AG09319 (cell line): ENCODE measurements at regions not wholly inside any gene's neighbourhood (a gene's known extent, or its start where the extent isn't known, plus 50 kb on each side); places are given as distances from the start of the nearest gene placed in this dataset.

Experiments
- DNase-seq: peaks from one replicate; pipeline ENCODE4 v3.0.0-alpha.2; 2010; ENCODE audit warnings: low read depth; ENCODE audit errors: extremely low read depth
- TF ChIP-seq, protein P1 (sequence below): IDR thresholded peaks from 2 replicates; pipeline ENCODE4 v1.5.1; 2011; ENCODE audit warnings: low read depth, mild to moderate bottlenecking, inconsistent platforms, low read length, moderate library complexity

GRCh38 chr17:72308744-72309385, 188.0 kb downstream of the SOX9 start:
- no peak for DNase-seq
- TF ChIP-seq, protein P1, sequence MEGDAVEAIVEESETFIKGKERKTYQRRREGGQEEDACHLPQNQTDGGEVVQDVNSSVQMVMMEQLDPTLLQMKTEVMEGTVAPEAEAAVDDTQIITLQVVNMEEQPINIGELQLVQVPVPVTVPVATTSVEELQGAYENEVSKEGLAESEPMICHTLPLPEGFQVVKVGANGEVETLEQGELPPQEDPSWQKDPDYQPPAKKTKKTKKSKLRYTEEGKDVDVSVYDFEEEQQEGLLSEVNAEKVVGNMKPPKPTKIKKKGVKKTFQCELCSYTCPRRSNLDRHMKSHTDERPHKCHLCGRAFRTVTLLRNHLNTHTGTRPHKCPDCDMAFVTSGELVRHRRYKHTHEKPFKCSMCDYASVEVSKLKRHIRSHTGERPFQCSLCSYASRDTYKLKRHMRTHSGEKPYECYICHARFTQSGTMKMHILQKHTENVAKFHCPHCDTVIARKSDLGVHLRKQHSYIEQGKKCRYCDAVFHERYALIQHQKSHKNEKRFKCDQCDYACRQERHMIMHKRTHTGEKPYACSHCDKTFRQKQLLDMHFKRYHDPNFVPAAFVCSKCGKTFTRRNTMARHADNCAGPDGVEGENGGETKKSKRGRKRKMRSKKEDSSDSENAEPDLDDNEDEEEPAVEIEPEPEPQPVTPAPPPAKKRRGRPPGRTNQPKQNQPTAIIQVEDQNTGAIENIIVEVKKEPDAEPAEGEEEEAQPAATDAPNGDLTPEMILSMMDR: no peak

GRCh38 chr17:72311004-72311403, 190.2 kb downstream of the SOX9 start:
- TF ChIP-seq, protein P1: no peak
- no peak for DNase-seq

GRCh38 chr17:72315122-72315913, 194.5 kb downstream of the SOX9 start:
- TF ChIP-seq, protein P1: no peak
- DNase-seq: no peak

GRCh38 chr17:72318131-72318530, 197.3 kb downstream of the SOX9 start:
- TF ChIP-seq, protein P1: no peak
- no peak for DNase-seq

DNA sequence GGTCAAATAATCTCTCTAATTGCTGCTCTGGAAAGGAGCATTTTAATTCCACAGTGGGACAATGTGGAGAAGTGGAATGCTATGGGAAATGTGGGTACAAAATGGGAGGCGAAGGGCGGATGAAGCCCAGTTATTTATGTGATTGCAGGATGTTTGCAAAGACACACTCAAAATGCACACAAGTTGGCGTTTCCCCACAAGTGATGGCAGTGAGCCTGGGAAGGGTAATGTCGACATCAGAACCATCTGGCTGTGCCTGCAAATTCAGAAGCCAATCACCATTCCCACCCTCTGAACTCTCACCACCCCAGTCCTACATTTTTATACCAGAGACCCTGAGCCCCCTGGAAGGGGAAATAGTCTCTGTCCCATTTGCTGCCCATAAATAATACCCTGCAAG, 201.1 kb downstream of the SOX9 start:
- no peak for DNase-seq
- TF ChIP-seq, protein P1: no peak

DNA sequence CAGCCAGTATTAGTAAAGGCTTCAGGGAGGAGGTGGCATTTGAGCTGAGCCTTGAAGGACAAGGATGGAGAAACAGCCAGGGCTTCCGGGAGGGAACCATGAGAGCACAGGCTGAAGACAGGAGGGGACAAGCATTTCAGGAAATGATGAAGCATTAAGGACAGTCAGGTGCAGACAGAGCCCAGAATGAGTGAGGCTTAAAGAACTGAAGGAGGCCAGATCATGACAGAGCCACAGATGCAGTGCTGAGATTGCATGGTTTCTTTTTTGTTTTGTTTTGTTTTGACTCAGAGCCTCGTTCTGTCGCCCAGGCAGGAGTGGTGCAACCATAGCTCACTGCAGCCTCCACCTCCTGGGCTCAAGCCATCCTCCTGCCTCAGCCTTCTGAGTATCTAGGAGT, 211.5 kb downstream of the SOX9 start:
- TF ChIP-seq, protein P1: no peak
- no peak for DNase-seq

GRCh38 chr17:72333570-72333969, 212.8 kb downstream of the SOX9 start:
- DNase-seq: no peak
- TF ChIP-seq, protein P1: no peak
